PC-3 (cell line): ENCODE measurements at regions not wholly inside any gene's neighbourhood (a gene's known extent, or its start where the extent isn't known, plus 50 kb on each side); places are given as distances from the start of the nearest gene placed in this dataset.

Experiments used
- CTCF ChIP-seq: fragments of 300-600 bp; sonication (generic); conservative IDR thresholded peaks from 2 replicates; pipeline ENCODE4 v1.5.1; 2017; ENCODE audit warnings: antibody characterized with exemption, low read depth, mild to moderate bottlenecking, low read length
- EZH2 ChIP-seq: fragments of 300-600 bp; sonication (generic); IDR thresholded peaks from one replicate; pipeline ENCODE4 v1.6.1; 2017; ENCODE audit warnings: antibody characterized with exemption, mild to moderate bottlenecking, low read length; ENCODE audit not compliant: unreplicated experiment
- EZH2phosphoT487 ChIP-seq: fragments of 300-600 bp; sonication (generic); IDR thresholded peaks from 2 replicates; pipeline ENCODE4 v1.6.1; 2018; ENCODE audit warnings: mild to moderate bottlenecking, antibody characterized with exemption, low read length, borderline replicate concordance

DNA sequence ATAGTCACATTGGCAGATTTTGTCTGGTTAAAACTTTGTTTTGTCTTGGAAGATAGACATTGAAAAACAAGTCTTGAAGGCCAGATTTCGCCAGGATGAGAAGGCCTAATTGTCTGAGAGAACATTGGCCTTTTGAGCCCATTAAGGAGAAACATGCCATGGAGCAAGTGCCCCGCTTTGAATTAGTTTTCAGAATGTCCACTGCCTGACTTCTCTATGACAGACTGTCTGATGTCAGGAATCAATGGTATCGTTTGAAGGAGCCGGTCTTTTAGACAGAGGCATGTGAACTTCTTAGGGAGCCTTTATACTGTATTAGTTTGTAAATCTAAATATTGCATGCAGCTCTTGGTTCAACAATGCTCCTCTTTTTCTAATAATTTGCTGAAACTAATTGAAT, 155.9 kb downstream of the DLEU7 start:
- no peak for TF ChIP-seq CTCF
- TF ChIP-seq EZH2 = no peak
- TF ChIP-seq EZH2phosphoT487 = no peak
